GM19452 (cell line): ENCODE measurements at regions not wholly inside any gene's neighbourhood (a gene's known extent, or its start where the extent isn't known, plus 50 kb on each side); places are given as distances from the start of the nearest gene placed in this dataset.

Experiments
- ATAC-seq: cut with Tn5 transposase; IDR thresholded peaks from one replicate; pipeline ENCODE4 v1.9.1; 2021; ENCODE audit not compliant: unreplicated experiment

GRCh38 chr5:115072266-115073064 lies 97.2 kb downstream of the TRIM36 start:
- ATAC-seq = no peak

- ATAC-seq = no peak
Measured at GRCh38 chr5:115070737-115071136, 99.0 kb downstream of the TRIM36 start.

GRCh38 chr5:115069087-115069968 lies 100.4 kb downstream of the TRIM36 start:
- ATAC-seq = peak; percentile 33

GRCh38 chr5:115068239-115069086 lies 101.2 kb downstream of the TRIM36 start:
- ATAC-seq = peak; percentile 67

- ATAC-seq = no peak
Measured at GRCh38 chr5:115064380-115064779, 105.3 kb downstream of the TRIM36 start.

GRCh38 chr5:115054387-115054951 lies 115.2 kb downstream of the TRIM36 start:
- no peak for ATAC-seq

GRCh38 chr5:115052948-115053347 lies 116.8 kb downstream of the TRIM36 start:
- no peak for ATAC-seq

- no peak for ATAC-seq
Measured at GRCh38 chr5:115050866-115051265, 118.8 kb downstream of the TRIM36 start.

GRCh38 chr5:115033861-115034260 lies 135.8 kb downstream of the TRIM36 start:
- no peak for ATAC-seq

GRCh38 chr5:115028557-115028956 lies 141.2 kb downstream of the TRIM36 start:
- no peak for ATAC-seq

- ATAC-seq = no peak
Measured at GRCh38 chr5:115024922-115025321, 144.8 kb downstream of the TRIM36 start.

- no peak for ATAC-seq
Measured at GRCh38 chr5:115022303-115022702, 147.4 kb downstream of the TRIM36 start.

- ATAC-seq = no peak
Measured at GRCh38 chr5:115016646-115017045, 153.1 kb downstream of the TRIM36 start.

GRCh38 chr5:114999176-114999575 lies 170.5 kb downstream of the TRIM36 start:
- ATAC-seq = no peak

- no peak for ATAC-seq
Measured at GRCh38 chr5:114989512-114989911, 180.2 kb downstream of the TRIM36 start.

- ATAC-seq = no peak
Measured at GRCh38 chr5:114988096-114988495, 181.6 kb downstream of the TRIM36 start.

- ATAC-seq = no peak
Measured at GRCh38 chr5:114984796-114985195, 184.9 kb downstream of the TRIM36 start.

GRCh38 chr5:114981111-114981510 lies 188.6 kb downstream of the TRIM36 start:
- ATAC-seq = no peak

GRCh38 chr5:114977979-114978573 lies 191.6 kb downstream of the TRIM36 start:
- no peak for ATAC-seq

- no peak for ATAC-seq
Measured at GRCh38 chr5:114969482-114969881, 200.2 kb downstream of the TRIM36 start.
